Left colon (tissue), 2 donors: ENCODE measurements at regions not wholly inside any gene's neighbourhood (a gene's known extent, or its start where the extent isn't known, plus 50 kb on each side); places are given as distances from the start of the nearest gene placed in this dataset.

Source experiments
- ATAC-seq: fragments of 200-7000 bp; cut with Tn5 transposase; one replicate; pipeline ENCODE4 v1.9.1; 2020; ENCODE audit warnings: mild to moderate bottlenecking, moderate library complexity
- DNase-seq, 2 donors: peaks; one replicate each; pipeline ENCODE4 v3.0.0-alpha.2; 2020
- intact Hi-C, 2 donors: fragments of 100-400 bp; cut with DNase I in 1 of 2; cut with micrococcal nuclease in 1 of 2; formaldehyde crosslinking; loops; one replicate each; pipeline versions ENCODE4 v1.11.2 to v1.14.0; 2022; cut with DNase I, micrococcal nuclease
- donor health status: DM: no; HTN: no; CAD: no.
- donor health status: DM: yes; HTN: yes; CAD: no.

DNA sequence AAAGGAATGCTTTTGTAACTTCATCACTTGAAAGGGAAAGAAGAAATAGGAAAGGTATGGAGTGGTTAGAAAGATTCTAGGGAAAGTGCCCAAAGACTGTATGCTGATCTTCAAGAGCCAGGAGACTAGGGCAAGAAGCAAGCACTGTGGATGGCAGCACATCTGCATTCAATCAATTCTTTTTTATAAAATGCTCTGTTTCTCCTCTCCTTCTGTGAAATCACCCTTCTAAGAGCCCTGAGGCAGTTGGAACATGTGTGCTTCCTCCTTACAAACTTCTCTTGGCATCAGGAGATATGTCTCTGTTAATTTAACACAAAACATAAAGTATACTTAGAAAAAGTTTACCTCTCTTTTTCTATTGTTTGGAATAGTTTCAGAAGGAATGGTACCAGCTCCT lies 1162.2 kb upstream of the GJE1 start:
- intact Hi-C loops = no loop called here
- no peak for ATAC-seq
- DNase-seq = no peak

- DNase-seq (no peak), ATAC-seq (no peak)
- intact Hi-C loops = no loop called here
Measured at GRCh38 chr6:140968062-140968461, 1164.7 kb upstream of the GJE1 start.

- DNase-seq = no peak
- intact Hi-C loops = no loop called here
Measured at GRCh38 chr6:140966676-140967075, 1166.0 kb upstream of the GJE1 start.

GRCh38 chr6:140960566-140960965 lies 1172.2 kb upstream of the GJE1 start:
- intact Hi-C loops = no loop called here
- no peak for ATAC-seq

More at GRCh38 chr6:140966676-140967075, 1166.0 kb upstream of the GJE1 start:
- ATAC-seq = no peak

GRCh38 chr6:140957386-140957785 lies 1175.3 kb upstream of the GJE1 start:
- ATAC-seq (no peak), DNase-seq (no peak)
- intact Hi-C loops = no loop called here

More at GRCh38 chr6:140960566-140960965, 1172.2 kb upstream of the GJE1 start:
- no peak for DNase-seq

GRCh38 chr6:140956571-140957369 lies 1176.0 kb upstream of the GJE1 start:
- DNase-seq (no peak), ATAC-seq (no peak)
- intact Hi-C loops = no loop called here

DNA sequence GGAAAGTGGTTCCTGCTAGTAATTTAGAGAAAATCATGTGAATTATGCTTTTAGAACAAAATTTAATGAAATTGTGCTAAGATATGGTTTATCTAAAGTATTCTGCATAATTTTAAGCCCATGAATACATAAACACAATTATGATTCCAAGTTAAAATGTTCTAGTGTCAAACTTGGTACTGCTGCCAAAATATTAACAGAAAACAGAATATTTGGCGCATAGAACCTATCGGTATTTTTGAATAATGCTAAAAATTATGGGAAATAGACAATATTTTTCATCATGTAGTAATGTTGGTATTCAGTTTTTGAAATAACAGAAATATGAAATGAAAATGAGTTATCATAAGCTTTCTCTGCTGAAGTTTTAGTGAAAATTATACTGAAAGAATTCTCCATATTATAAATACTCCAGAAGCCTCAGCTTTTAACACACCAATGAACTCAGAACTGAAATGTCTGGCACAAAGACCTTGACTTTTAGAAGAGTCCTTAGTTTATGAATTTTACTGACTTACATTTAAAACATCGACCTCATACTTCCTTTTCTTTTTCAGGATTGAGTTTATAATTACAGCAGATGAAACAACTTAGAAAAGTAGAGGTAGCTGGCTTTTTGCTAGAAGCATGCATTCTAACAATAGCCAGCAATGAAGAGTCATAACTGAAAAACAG lies 1192.3 kb upstream of the GJE1 start:
- ATAC-seq (no peak), DNase-seq (no peak)
- intact Hi-C loops = no loop called here

DNA sequence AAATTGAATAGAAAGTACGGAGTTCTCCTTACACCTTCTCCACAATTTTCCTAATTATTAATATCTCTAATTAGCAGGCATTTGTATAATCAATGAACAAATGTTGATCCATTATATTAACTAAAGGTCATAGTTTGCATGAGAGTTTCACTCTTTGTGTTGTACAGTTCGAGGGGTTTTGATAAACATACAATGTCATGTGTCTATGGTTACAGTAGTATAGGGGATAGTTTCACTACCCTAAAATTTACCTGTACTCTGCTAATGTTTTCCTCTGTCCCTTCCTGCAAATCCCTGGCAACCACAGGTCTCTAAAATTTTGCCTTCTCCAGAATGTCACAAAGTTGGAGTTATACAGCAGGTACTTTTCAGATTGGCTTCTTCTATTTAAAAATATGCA lies 1199.8 kb upstream of the GJE1 start:
- ATAC-seq (no peak), DNase-seq (no peak)
- intact Hi-C loops = no loop called here

DNA sequence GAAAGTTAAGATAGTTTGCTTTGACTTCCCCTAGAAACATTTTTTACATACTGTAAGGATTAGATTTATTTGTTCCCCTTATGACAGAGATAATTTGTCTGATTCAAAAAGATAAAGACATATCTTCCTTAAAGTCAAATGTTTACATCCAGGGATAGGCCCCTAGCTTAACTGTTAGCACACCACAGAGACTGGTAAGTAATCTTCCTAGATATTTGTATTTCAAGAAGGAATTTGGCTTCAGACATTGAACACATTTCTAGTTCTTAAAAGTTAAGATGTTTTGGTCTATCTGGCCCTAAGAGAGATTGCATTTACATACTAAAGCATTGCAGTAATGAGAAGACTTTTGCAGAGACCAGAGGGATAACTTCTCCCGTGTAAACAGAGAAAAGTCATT lies 1201.1 kb upstream of the GJE1 start:
- ATAC-seq (no peak), DNase-seq (no peak)
- intact Hi-C loops = no loop called here

DNA sequence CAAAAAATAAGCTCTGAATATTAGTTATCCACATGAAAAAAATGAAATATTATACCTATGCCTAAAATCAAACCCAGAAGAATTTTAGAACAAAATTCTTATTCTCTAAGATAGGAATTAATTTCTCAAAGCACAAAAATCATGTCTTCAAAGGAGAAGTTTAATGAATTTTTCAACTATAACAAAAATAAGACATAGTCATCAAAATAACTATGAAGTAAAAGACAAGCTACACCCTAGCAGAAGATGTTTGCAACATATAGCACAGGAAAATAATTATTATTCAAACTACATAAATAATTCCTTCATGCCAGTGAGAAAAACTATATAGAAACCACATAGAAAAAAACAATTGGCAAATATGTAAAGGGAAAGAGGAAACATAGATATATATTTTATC lies 1203.6 kb upstream of the GJE1 start:
- ATAC-seq (no peak), DNase-seq (no peak)
- intact Hi-C loops = loop anchor here in 1 of 2 donors (10.0 kb wide), 1 partner anchor 1564 kb away; no protein-coding TSS in a partner anchor

- intact Hi-C loops = loop anchor here in 1 of 2 donors (10.0 kb wide), 1 partner anchor 1558 kb away; no protein-coding TSS in a partner anchor
- ATAC-seq (no peak), DNase-seq (no peak)
Measured at GRCh38 chr6:140923048-140923447, 1209.7 kb upstream of the GJE1 start.

GRCh38 chr6:140921366-140922226 lies 1211.1 kb upstream of the GJE1 start:
- ATAC-seq (peak; percentile 85), DNase-seq (no peak)
- intact Hi-C loops = loop anchor here in 1 of 2 donors (10.0 kb wide), 1 partner anchor 1557 kb away; no protein-coding TSS in a partner anchor

GRCh38 chr6:140917911-140918310 lies 1214.8 kb upstream of the GJE1 start:
- no peak for DNase-seq
- ATAC-seq = peak; percentile 30
- intact Hi-C loops = no loop called here

GRCh38 chr6:140915551-140915950 lies 1217.2 kb upstream of the GJE1 start:
- ATAC-seq (no peak), DNase-seq (no peak)
- intact Hi-C loops = no loop called here

DNA sequence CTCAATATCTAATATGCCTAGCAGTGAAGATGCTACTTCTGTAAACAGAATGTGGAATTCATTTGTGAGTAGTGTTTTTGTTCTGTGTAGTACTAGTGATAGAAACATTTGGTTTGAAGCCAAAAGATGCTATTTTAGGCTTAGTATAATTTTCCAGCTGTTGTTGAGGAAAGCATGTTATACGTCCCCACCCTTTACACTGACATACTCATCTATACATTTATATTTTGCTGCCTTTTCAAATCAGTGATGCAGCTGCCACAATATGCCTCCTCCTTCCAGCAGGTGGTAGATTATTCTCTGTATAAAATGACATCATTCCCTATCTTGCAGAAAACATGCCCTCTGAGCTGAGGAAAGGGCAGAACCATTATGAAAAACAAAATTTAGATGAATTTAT lies 1217.6 kb upstream of the GJE1 start:
- no peak for ATAC-seq
- no peak for DNase-seq
- intact Hi-C loops = no loop called here

- intact Hi-C loops = no loop called here
- no peak for ATAC-seq
- no peak for DNase-seq
Measured at GRCh38 chr6:140912686-140913085, 1220.0 kb upstream of the GJE1 start.

- no peak for ATAC-seq
Measured at GRCh38 chr6:140909625-140910024, 1223.1 kb upstream of the GJE1 start.

GRCh38 chr6:140909156-140909555 lies 1223.6 kb upstream of the GJE1 start:
- ATAC-seq (no peak), DNase-seq (no peak)
- intact Hi-C loops = no loop called here

More at GRCh38 chr6:140909625-140910024, 1223.1 kb upstream of the GJE1 start:
- intact Hi-C loops = no loop called here
- no peak for DNase-seq

- DNase-seq (no peak), ATAC-seq (no peak)
- intact Hi-C loops = no loop called here
Measured at GRCh38 chr6:140908505-140908904, 1224.2 kb upstream of the GJE1 start.
